ENCODE measurements at regions not wholly inside any gene's neighbourhood (a gene's known extent, or its start where the extent isn't known, plus 50 kb on each side); places are given as distances from the start of the nearest gene placed in this dataset.

- no peak overlapping the region for H3K27ac Mint-ChIP-seq
- peaks cover 3% of the 10 kb centered on the region for H3K9me3 Mint-ChIP-seq
- no peak overlapping the region for H3K4me3 Mint-ChIP-seq
- peaks cover 10% of the 10 kb centered on the region for H3K4me1 Mint-ChIP-seq (ENCODE audit: low read depth)
- H3K36me3 Mint-ChIP-seq (ENCODE audit: low read depth), result no peaks in the 10 kb centered on the region
- H3K27me3 Mint-ChIP-seq (ENCODE audit: low read depth), result peaks cover 76% of the 10 kb centered on the region
Measured at GRCh38 chr15:70469651-70470555, 293.5 kb downstream of the UACA start.

- Mint-ChIP-seq H3K9me3 (peaks cover 3% of the 10 kb centered on the region), H3K4me1 (ENCODE audit: low read depth) (peaks cover 6% of the 10 kb centered on the region), H3K27me3 (ENCODE audit: low read depth) (peaks cover 76% of the 10 kb centered on the region)
Measured at GRCh38 chr15:70469182-70469581, 294.2 kb downstream of the UACA start.

GRCh38 chr15:70466895-70467529 lies 296.3 kb downstream of the UACA start:
- no peak overlapping the region for H3K4me3 Mint-ChIP-seq
- H3K27ac Mint-ChIP-seq, result no peak overlapping the region
- H3K36me3 Mint-ChIP-seq (ENCODE audit: low read depth), result no peaks in the 10 kb centered on the region
- H3K9me3 Mint-ChIP-seq, result peaks cover 2% of the 10 kb centered on the region
- H3K4me1 Mint-ChIP-seq (ENCODE audit: low read depth), result peaks cover 4% of the 10 kb centered on the region
- peaks cover 79% of the 10 kb centered on the region for H3K27me3 Mint-ChIP-seq (ENCODE audit: low read depth)

More at GRCh38 chr15:70469182-70469581, 294.2 kb downstream of the UACA start:
- Mint-ChIP-seq H3K36me3 (ENCODE audit: low read depth) (no peaks in the 10 kb centered on the region), H3K4me3 (no peak overlapping the region), H3K27ac (no peak overlapping the region)

GRCh38 chr15:70466305-70466704 lies 297.1 kb downstream of the UACA start:
- H3K27me3 Mint-ChIP-seq (ENCODE audit: low read depth), result peaks cover 83% of the 10 kb centered on the region
- H3K36me3 Mint-ChIP-seq (ENCODE audit: low read depth), result no peaks in the 10 kb centered on the region
- H3K27ac Mint-ChIP-seq, result no peak overlapping the region
- no peak overlapping the region for H3K4me3 Mint-ChIP-seq
- peaks cover 7% of the 10 kb centered on the region for H3K4me1 Mint-ChIP-seq (ENCODE audit: low read depth)
- H3K9me3 Mint-ChIP-seq, result no peaks in the 10 kb centered on the region

GRCh38 chr15:70465812-70466211 lies 297.5 kb downstream of the UACA start:
- Mint-ChIP-seq H3K27me3 (ENCODE audit: low read depth) (peaks cover 86% of the 10 kb centered on the region), H3K4me3 (no peak overlapping the region), H3K4me1 (ENCODE audit: low read depth) (peaks cover 10% of the 10 kb centered on the region), H3K27ac (no peak overlapping the region), H3K36me3 (ENCODE audit: low read depth) (no peaks in the 10 kb centered on the region), H3K9me3 (no peaks in the 10 kb centered on the region)

GRCh38 chr15:70463453-70463834 lies 299.9 kb downstream of the UACA start:
- H3K36me3 Mint-ChIP-seq (ENCODE audit: low read depth), result no peaks in the 10 kb centered on the region
- H3K4me1 Mint-ChIP-seq (ENCODE audit: low read depth), result peaks cover 23% of the 10 kb centered on the region
- H3K27ac Mint-ChIP-seq, result no peak overlapping the region
- peaks cover 86% of the 10 kb centered on the region for H3K27me3 Mint-ChIP-seq (ENCODE audit: low read depth)
- no peak overlapping the region for H3K4me3 Mint-ChIP-seq
- H3K9me3 Mint-ChIP-seq, result no peaks in the 10 kb centered on the region

- Mint-ChIP-seq H3K9me3 (no peaks in the 10 kb centered on the region), H3K4me1 (ENCODE audit: low read depth) (peaks cover 21% of the 10 kb centered on the region), H3K27ac (no peak overlapping the region), H3K36me3 (ENCODE audit: low read depth) (no peaks in the 10 kb centered on the region), H3K4me3 (no peak overlapping the region), H3K27me3 (ENCODE audit: low read depth) (peaks cover 76% of the 10 kb centered on the region)
Measured at GRCh38 chr15:70461992-70462391, 301.4 kb downstream of the UACA start.

- Mint-ChIP-seq H3K4me1 (ENCODE audit: low read depth) (peaks cover 19% of the 10 kb centered on the region), H3K27me3 (ENCODE audit: low read depth) (peaks cover 83% of the 10 kb centered on the region), H3K36me3 (ENCODE audit: low read depth) (no peaks in the 10 kb centered on the region), H3K27ac (no peak overlapping the region), H3K9me3 (no peaks in the 10 kb centered on the region), H3K4me3 (no peak overlapping the region)
Measured at GRCh38 chr15:70461017-70461416, 302.3 kb downstream of the UACA start.

GRCh38 chr15:70459312-70459711 lies 304.0 kb downstream of the UACA start:
- Mint-ChIP-seq H3K36me3 (ENCODE audit: low read depth) (no peaks in the 10 kb centered on the region), H3K27me3 (ENCODE audit: low read depth) (peaks cover 70% of the 10 kb centered on the region), H3K4me1 (ENCODE audit: low read depth) (peaks cover 19% of the 10 kb centered on the region), H3K27ac (no peak overlapping the region), H3K9me3 (no peaks in the 10 kb centered on the region), H3K4me3 (no peak overlapping the region)

- Mint-ChIP-seq H3K36me3 (ENCODE audit: low read depth) (peaks cover 4% of the 10 kb centered on the region), H3K4me1 (ENCODE audit: low read depth) (peaks cover 20% of the 10 kb centered on the region), H3K9me3 (no peaks in the 10 kb centered on the region), H3K27ac (no peak overlapping the region), H3K4me3 (no peak overlapping the region), H3K27me3 (ENCODE audit: low read depth) (peaks cover 24% of the 10 kb centered on the region)
Measured at GRCh38 chr15:70453766-70454165, 309.6 kb downstream of the UACA start.

- Mint-ChIP-seq H3K27ac (no peak overlapping the region), H3K4me1 (ENCODE audit: low read depth) (peaks cover 24% of the 10 kb centered on the region), H3K4me3 (no peak overlapping the region), H3K36me3 (ENCODE audit: low read depth) (peaks cover 5% of the 10 kb centered on the region), H3K27me3 (ENCODE audit: low read depth) (peaks cover 29% of the 10 kb centered on the region), H3K9me3 (no peaks in the 10 kb centered on the region)
Measured at GRCh38 chr15:70453238-70453637, 310.1 kb downstream of the UACA start.

- H3K27me3 Mint-ChIP-seq (ENCODE audit: low read depth), result peaks cover 37% of the 10 kb centered on the region
- H3K36me3 Mint-ChIP-seq (ENCODE audit: low read depth), result peaks cover 5% of the 10 kb centered on the region
- peaks cover 32% of the 10 kb centered on the region for H3K4me1 Mint-ChIP-seq (ENCODE audit: low read depth)
Measured at GRCh38 chr15:70451821-70452653, 311.3 kb downstream of the UACA start.

GRCh38 chr15:70450142-70450443 lies 313.3 kb downstream of the UACA start:
- H3K27me3 Mint-ChIP-seq (ENCODE audit: low read depth), result peaks cover 38% of the 10 kb centered on the region
- H3K9me3 Mint-ChIP-seq, result no peaks in the 10 kb centered on the region
- H3K27ac Mint-ChIP-seq, result no peak overlapping the region
- no peak overlapping the region for H3K4me3 Mint-ChIP-seq
- H3K4me1 Mint-ChIP-seq (ENCODE audit: low read depth), result peaks cover 32% of the 10 kb centered on the region
- peaks cover 5% of the 10 kb centered on the region for H3K36me3 Mint-ChIP-seq (ENCODE audit: low read depth)

More at GRCh38 chr15:70451821-70452653, 311.3 kb downstream of the UACA start:
- H3K27ac Mint-ChIP-seq, result no peak overlapping the region
- no peaks in the 10 kb centered on the region for H3K9me3 Mint-ChIP-seq
- peak overlapping the region; percentile 10 for H3K4me3 Mint-ChIP-seq

GRCh38 chr15:70449311-70450141 lies 313.8 kb downstream of the UACA start:
- H3K27me3 Mint-ChIP-seq (ENCODE audit: low read depth), result peaks cover 43% of the 10 kb centered on the region
- peaks cover 32% of the 10 kb centered on the region for H3K4me1 Mint-ChIP-seq (ENCODE audit: low read depth)
- no peak overlapping the region for H3K27ac Mint-ChIP-seq
- no peak overlapping the region for H3K4me3 Mint-ChIP-seq
- no peaks in the 10 kb centered on the region for H3K9me3 Mint-ChIP-seq
- peaks cover 5% of the 10 kb centered on the region for H3K36me3 Mint-ChIP-seq (ENCODE audit: low read depth)
